Activated CD4-positive, alpha-beta T cell treated with anti-CD3 and anti-CD28 coated beads, Interleukin-2, amount 10 ng/mL, durations not matched to agents 24 days and 14 days (primary cell): ENCODE measurements at regions not wholly inside any gene's neighbourhood (a gene's known extent, or its start where the extent isn't known, plus 50 kb on each side); places are given as distances from the start of the nearest gene placed in this dataset.

Source experiments
- DNase-seq: peaks from one replicate; pipeline ENCODE4 v3.0.0; 2022
- H3K27ac Mint-ChIP-seq: one replicate; pipeline ENCODE4 v1.8.0; 2022; ENCODE audit warnings: mild to moderate bottlenecking, mixed read lengths
- H3K27me3 Mint-ChIP-seq: one replicate; pipeline ENCODE4 v1.8.0; 2022; ENCODE audit warnings: mixed read lengths
- H3K36me3 Mint-ChIP-seq: one replicate; pipeline ENCODE4 v1.8.0; 2022; ENCODE audit warnings: low read depth, mild to moderate bottlenecking, mixed read lengths
- H3K4me1 Mint-ChIP-seq: one replicate; pipeline ENCODE4 v1.8.0; 2021; ENCODE audit warnings: mixed read lengths
- H3K4me3 Mint-ChIP-seq: one replicate; pipeline ENCODE4 v1.8.0; 2022; ENCODE audit warnings: mild to moderate bottlenecking, moderate library complexity, mixed read lengths
- H3K9me3 Mint-ChIP-seq: one replicate; pipeline ENCODE4 v1.8.0; 2021; ENCODE audit warnings: mixed read lengths
- intact Hi-C: fragments of 100-400 bp; cut with micrococcal nuclease; formaldehyde crosslinking; loops from one replicate; pipeline ENCODE4 v1.15.1; 2023

GRCh38 chr7:26588511-26588910, 275.9 kb downstream of the SKAP2 start:
- H3K36me3 Mint-ChIP-seq: no peaks in the 10 kb centered on the region
- no peaks in the 10 kb centered on the region for H3K9me3 Mint-ChIP-seq
- no peak overlapping the region for H3K27ac Mint-ChIP-seq
- no peak overlapping the region for H3K4me3 Mint-ChIP-seq
- H3K4me1 Mint-ChIP-seq: no peaks in the 10 kb centered on the region
- intact Hi-C loops: no loop called here
- peaks cover 14% of the 10 kb centered on the region for H3K27me3 Mint-ChIP-seq
- DNase-seq: no peak

GRCh38 chr7:26590709-26591108, 273.7 kb downstream of the SKAP2 start:
- Mint-ChIP-seq H3K27ac (no peak overlapping the region), H3K27me3 (peaks cover 15% of the 10 kb centered on the region), H3K4me3 (no peak overlapping the region)

DNA sequence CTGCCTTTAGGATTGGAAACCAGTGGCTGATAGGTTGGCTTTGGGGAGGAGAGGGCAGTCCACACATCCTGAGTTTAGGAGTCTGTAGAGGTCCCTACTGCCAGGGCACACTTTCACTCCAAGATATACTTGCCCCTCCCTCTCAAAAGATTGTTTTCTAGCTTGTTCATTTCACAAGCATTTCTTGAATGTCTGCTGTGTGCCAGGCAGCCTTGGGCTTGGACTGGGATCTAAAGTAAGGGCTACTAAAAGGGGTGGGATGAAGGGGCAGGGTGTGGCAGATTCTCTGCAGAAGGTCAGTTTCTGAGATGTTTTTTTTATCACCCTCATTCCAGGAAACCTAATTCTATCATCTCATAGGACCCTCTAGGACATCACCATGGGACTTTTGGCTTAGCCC, 272.4 kb downstream of the SKAP2 start:
- intact Hi-C loops: no loop called here
- no peaks in the 10 kb centered on the region for H3K36me3 Mint-ChIP-seq
- no peak overlapping the region for H3K27ac Mint-ChIP-seq
- H3K27me3 Mint-ChIP-seq: peaks cover 18% of the 10 kb centered on the region
- DNase-seq: no peak
- no peaks in the 10 kb centered on the region for H3K9me3 Mint-ChIP-seq
- H3K4me3 Mint-ChIP-seq: no peak overlapping the region
- no peaks in the 10 kb centered on the region for H3K4me1 Mint-ChIP-seq

More at GRCh38 chr7:26590709-26591108, 273.7 kb downstream of the SKAP2 start:
- Mint-ChIP-seq H3K36me3 (no peaks in the 10 kb centered on the region), H3K4me1 (no peaks in the 10 kb centered on the region), H3K9me3 (no peaks in the 10 kb centered on the region)
- intact Hi-C loops: no loop called here
- no peak for DNase-seq

GRCh38 chr7:26593393-26593792, 271.0 kb downstream of the SKAP2 start:
- Mint-ChIP-seq H3K27ac (no peak overlapping the region), H3K27me3 (peaks cover 24% of the 10 kb centered on the region), H3K36me3 (no peaks in the 10 kb centered on the region), H3K4me3 (no peak overlapping the region), H3K9me3 (no peaks in the 10 kb centered on the region), H3K4me1 (no peaks in the 10 kb centered on the region)
- DNase-seq: no peak
- intact Hi-C loops: no loop called here

GRCh38 chr7:26593896-26594295, 270.5 kb downstream of the SKAP2 start:
- Mint-ChIP-seq H3K9me3 (no peaks in the 10 kb centered on the region), H3K27me3 (peaks cover 27% of the 10 kb centered on the region)

DNA sequence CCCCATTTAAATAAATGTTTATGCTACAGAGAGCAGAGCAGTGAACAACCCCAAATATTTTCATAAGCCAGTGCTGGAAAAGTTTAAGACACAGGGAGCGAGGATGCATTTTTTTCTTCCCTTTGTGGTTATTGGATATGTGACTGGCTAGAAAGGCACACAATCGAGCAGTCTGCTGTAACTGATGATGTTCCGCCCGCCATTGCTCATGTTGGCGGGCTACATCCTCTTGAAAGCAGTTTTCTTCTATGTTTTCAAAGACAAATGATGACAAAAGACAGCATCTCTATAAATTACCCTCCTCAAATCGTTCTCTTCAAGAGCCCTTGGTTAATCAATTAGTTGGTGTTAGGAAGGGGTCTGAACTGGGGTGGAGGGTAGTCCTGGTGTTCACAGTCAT, 269.8 kb downstream of the SKAP2 start:
- Mint-ChIP-seq H3K4me3 (no peak overlapping the region), H3K36me3 (no peaks in the 10 kb centered on the region), H3K27ac (no peak overlapping the region), H3K9me3 (no peaks in the 10 kb centered on the region), H3K4me1 (no peaks in the 10 kb centered on the region), H3K27me3 (peaks cover 25% of the 10 kb centered on the region)
- no peak for DNase-seq
- intact Hi-C loops: no loop called here

More at GRCh38 chr7:26593896-26594295, 270.5 kb downstream of the SKAP2 start:
- no peaks in the 10 kb centered on the region for H3K36me3 Mint-ChIP-seq
- intact Hi-C loops: no loop called here
- H3K4me3 Mint-ChIP-seq: no peak overlapping the region
- no peaks in the 10 kb centered on the region for H3K4me1 Mint-ChIP-seq
- no peak for DNase-seq
- H3K27ac Mint-ChIP-seq: no peak overlapping the region

GRCh38 chr7:26598867-26599266, 265.5 kb downstream of the SKAP2 start:
- no peaks in the 10 kb centered on the region for H3K9me3 Mint-ChIP-seq
- H3K27ac Mint-ChIP-seq: no peak overlapping the region
- no peaks in the 10 kb centered on the region for H3K36me3 Mint-ChIP-seq
- DNase-seq: no peak
- intact Hi-C loops: no loop called here
- H3K4me3 Mint-ChIP-seq: no peak overlapping the region
- no peaks in the 10 kb centered on the region for H3K4me1 Mint-ChIP-seq
- H3K27me3 Mint-ChIP-seq: peaks cover 29% of the 10 kb centered on the region

- no peak overlapping the region for H3K4me3 Mint-ChIP-seq
- intact Hi-C loops: no loop called here
- no peaks in the 10 kb centered on the region for H3K9me3 Mint-ChIP-seq
- H3K27ac Mint-ChIP-seq: no peak overlapping the region
- no peaks in the 10 kb centered on the region for H3K36me3 Mint-ChIP-seq
- H3K27me3 Mint-ChIP-seq: peaks cover 33% of the 10 kb centered on the region
- DNase-seq: no peak
- H3K4me1 Mint-ChIP-seq: no peaks in the 10 kb centered on the region
Observed at GRCh38 chr7:26599982-26600381, 264.4 kb downstream of the SKAP2 start.

GRCh38 chr7:26600411-26600810, 264.0 kb downstream of the SKAP2 start:
- H3K4me3 Mint-ChIP-seq: no peak overlapping the region
- DNase-seq: no peak
- intact Hi-C loops: no loop called here
- H3K4me1 Mint-ChIP-seq: no peaks in the 10 kb centered on the region
- H3K27ac Mint-ChIP-seq: no peak overlapping the region
- no peaks in the 10 kb centered on the region for H3K9me3 Mint-ChIP-seq
- H3K27me3 Mint-ChIP-seq: peaks cover 36% of the 10 kb centered on the region
- no peaks in the 10 kb centered on the region for H3K36me3 Mint-ChIP-seq

DNA sequence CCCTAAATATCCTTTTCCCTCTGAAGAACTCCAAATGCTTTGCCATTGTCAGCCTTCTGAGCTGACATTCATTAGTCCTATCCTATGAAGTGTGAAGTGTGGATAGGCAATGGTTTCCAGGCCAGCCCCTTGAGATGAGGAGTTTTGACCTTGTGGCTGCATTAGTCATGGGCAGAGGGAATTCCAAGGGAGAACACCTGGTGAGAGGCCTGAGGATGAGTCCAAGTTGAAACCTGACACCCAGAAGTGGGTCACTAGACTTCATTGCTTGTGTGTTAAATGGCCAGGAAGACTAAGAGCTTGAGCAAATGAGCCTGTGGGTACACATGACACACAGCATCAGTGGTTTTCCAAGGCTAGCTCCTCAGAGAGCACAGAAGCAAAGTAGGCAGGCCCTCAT, 260.8 kb downstream of the SKAP2 start:
- Mint-ChIP-seq H3K27ac (no peak overlapping the region), H3K9me3 (no peaks in the 10 kb centered on the region), H3K36me3 (no peaks in the 10 kb centered on the region), H3K4me3 (no peak overlapping the region), H3K4me1 (no peaks in the 10 kb centered on the region), H3K27me3 (peaks cover 39% of the 10 kb centered on the region)
- no peak for DNase-seq
- intact Hi-C loops: no loop called here

DNA sequence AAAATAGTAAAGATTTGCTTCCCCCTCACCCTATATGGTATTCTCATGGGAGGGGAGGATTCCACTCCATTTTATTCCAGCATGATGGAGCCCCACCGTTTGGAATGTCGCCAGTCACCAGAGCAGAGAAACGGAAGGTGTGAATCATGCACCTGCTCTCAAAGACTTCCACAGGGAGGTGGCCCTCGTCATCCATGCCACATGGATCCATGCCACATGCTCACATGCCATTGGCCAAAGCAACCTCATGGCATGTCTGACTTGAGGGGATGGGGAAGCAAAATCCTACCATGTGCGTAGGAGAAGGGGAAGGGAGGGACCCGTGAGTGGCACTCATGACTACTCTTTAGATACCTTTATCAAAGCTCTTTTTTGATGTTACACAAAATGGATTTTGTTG, 256.0 kb downstream of the SKAP2 start:
- Mint-ChIP-seq H3K9me3 (no peaks in the 10 kb centered on the region), H3K27ac (no peak overlapping the region), H3K36me3 (no peaks in the 10 kb centered on the region), H3K4me1 (no peaks in the 10 kb centered on the region), H3K4me3 (no peak overlapping the region), H3K27me3 (peaks cover 32% of the 10 kb centered on the region)
- intact Hi-C loops: no loop called here
- DNase-seq: no peak

GRCh38 chr7:26609082-26609481, 255.3 kb downstream of the SKAP2 start:
- H3K9me3 Mint-ChIP-seq: no peaks in the 10 kb centered on the region
- H3K36me3 Mint-ChIP-seq: no peaks in the 10 kb centered on the region
- H3K27me3 Mint-ChIP-seq: peaks cover 27% of the 10 kb centered on the region
- no peak overlapping the region for H3K27ac Mint-ChIP-seq
- intact Hi-C loops: no loop called here
- H3K4me3 Mint-ChIP-seq: no peak overlapping the region
- DNase-seq: no peak
- H3K4me1 Mint-ChIP-seq: no peaks in the 10 kb centered on the region

- no peaks in the 10 kb centered on the region for H3K36me3 Mint-ChIP-seq
- H3K4me1 Mint-ChIP-seq: no peaks in the 10 kb centered on the region
- DNase-seq: no peak
- H3K4me3 Mint-ChIP-seq: no peak overlapping the region
- H3K9me3 Mint-ChIP-seq: no peaks in the 10 kb centered on the region
- H3K27ac Mint-ChIP-seq: no peak overlapping the region
- intact Hi-C loops: no loop called here
- H3K27me3 Mint-ChIP-seq: peaks cover 25% of the 10 kb centered on the region
Observed at GRCh38 chr7:26609532-26609931, 254.9 kb downstream of the SKAP2 start.

DNA sequence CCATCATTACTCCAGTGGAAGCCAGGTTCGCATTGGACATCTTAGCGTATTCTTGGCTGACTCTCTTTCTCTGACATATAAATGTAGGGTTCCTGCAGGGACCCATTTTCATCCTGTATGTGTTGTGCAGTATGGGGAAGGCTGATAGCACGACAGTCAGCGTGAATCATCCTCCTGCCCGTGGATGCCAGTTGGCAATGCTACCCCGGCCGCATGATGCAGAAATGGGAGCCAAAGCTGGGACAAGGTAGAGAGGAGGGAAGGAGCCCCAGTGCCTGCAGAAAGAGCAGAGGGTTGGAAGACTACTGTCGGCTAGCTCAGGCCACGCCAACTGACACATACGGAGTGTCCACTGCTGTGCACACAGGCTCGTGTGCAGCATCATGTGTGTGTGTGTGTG, 251.6 kb downstream of the SKAP2 start:
- H3K9me3 Mint-ChIP-seq: no peaks in the 10 kb centered on the region
- H3K27me3 Mint-ChIP-seq: peaks cover 7% of the 10 kb centered on the region
- H3K36me3 Mint-ChIP-seq: no peaks in the 10 kb centered on the region
- DNase-seq: no peak
- intact Hi-C loops: no loop called here
- no peaks in the 10 kb centered on the region for H3K4me1 Mint-ChIP-seq
- H3K4me3 Mint-ChIP-seq: no peak overlapping the region
- H3K27ac Mint-ChIP-seq: no peak overlapping the region

- H3K9me3 Mint-ChIP-seq: no peaks in the 10 kb centered on the region
- intact Hi-C loops: no loop called here
- peaks cover 1% of the 10 kb centered on the region for H3K27me3 Mint-ChIP-seq
- no peak for DNase-seq
- no peaks in the 10 kb centered on the region for H3K36me3 Mint-ChIP-seq
- H3K4me1 Mint-ChIP-seq: no peaks in the 10 kb centered on the region
- H3K27ac Mint-ChIP-seq: no peak overlapping the region
- H3K4me3 Mint-ChIP-seq: no peak overlapping the region
Observed at GRCh38 chr7:26614503-26614902, 249.9 kb downstream of the SKAP2 start.
